ENCODE measurements at regions not wholly inside any gene's neighbourhood (a gene's known extent, or its start where the extent isn't known, plus 50 kb on each side); places are given as distances from the start of the nearest gene placed in this dataset.
"Not testable (repeated sequence)": the region's sequence is repeated elsewhere in the genome, so short reads cannot be mapped to it uniquely, and the experiment has no call there.

DNA sequence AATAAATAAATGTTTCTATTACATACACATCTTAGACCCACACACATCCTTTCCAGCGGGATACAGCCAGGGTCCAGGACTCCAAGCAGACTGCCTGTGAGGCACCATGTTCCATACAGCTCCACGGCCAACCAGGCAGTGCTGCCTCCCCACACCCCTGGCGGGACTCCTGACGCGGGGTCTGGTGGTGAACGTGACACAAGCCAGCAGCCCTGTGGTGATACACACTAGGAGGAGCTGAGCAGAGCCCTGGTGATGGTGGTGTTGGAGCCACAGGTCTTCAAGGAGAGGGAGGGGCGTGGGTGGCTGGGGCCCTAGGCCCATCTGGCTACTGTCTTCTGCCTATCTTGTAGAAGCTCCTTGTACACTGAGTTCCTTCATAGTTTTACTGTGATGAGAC, 53.1 kb upstream of the LPCAT1 start:
- H3K27ac ChIP-seq; H3K27me3 ChIP-seq; H3K4me3 ChIP-seq; H3K4me1 ChIP-seq; DNase-seq; intact Hi-C loops (cut with DNase I); H3K9me3 ChIP-seq: not testable (repeated sequence)
- H3K36me3 ChIP-seq, result peaks cover 0 to 39% (median 0%) of the 10 kb centered on the region in 3 donors
- WGBS, 2 donors, result 66 to 87% methylated on average over 3 to 5 of the region's 7 CpGs

DNA sequence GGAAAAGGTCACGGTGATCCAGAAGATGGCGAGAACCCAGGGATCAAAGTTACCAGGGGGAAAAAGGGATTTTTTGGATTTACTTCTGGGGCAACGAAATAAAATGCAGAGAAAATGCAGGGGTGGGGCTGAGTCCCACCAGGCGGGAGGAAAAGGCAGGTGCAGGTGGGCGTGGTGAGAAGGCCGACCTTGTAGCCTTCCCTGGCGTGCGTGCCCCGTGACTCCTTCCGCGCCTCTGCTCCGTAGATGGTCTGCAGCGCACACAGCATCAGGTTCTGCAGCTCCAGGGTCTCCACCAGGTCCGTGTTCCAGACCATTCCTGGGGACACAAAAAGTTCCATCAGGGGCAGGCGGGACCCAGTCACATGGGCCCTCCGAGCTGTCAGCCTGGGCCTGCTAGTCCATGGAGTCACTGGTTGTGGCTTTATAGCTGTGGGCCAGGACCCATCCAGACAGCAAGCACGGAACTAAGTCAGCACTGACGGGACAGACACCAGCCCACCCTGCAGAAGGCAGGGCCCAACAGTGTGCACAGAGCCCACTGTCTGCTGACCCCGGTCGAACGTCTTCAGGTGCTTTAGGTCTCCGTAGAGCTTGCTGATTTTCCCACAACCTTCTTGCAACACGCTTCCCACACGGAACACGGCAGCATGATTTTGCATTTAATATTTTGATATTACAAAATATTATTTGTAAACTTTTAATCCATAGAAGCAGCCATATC, 52.4 kb upstream of the LPCAT1 start:
- H3K9me3 ChIP-seq; H3K4me3 ChIP-seq; H3K27me3 ChIP-seq; DNase-seq; H3K4me1 ChIP-seq; intact Hi-C loops (cut with DNase I); H3K27ac ChIP-seq: not testable (repeated sequence)
- 86 to 92% methylated on average over 14 of the region's 25 CpGs for WGBS, 2 donors
- peaks cover 0 to 41% (median 0%) of the 10 kb centered on the region in 3 donors for H3K36me3 ChIP-seq

- H3K9me3 ChIP-seq; H3K4me1 ChIP-seq; intact Hi-C loops (cut with DNase I); H3K27ac ChIP-seq; DNase-seq; H3K27me3 ChIP-seq; H3K4me3 ChIP-seq: not testable (repeated sequence)
- H3K36me3 ChIP-seq, result peaks cover 0 to 48% (median 0%) of the 10 kb centered on the region in 3 donors
- 33 to 46% methylated on average over 2 to 5 of the region's 5 CpGs for WGBS, 2 donors
These were observed 51.7 kb upstream of the LPCAT1 start for GRCh38 chr5:1575491-1575890.

- H3K4me1 ChIP-seq; intact Hi-C loops (cut with DNase I); DNase-seq; H3K4me3 ChIP-seq; H3K9me3 ChIP-seq; H3K27ac ChIP-seq; H3K27me3 ChIP-seq: not testable (repeated sequence)
- H3K36me3 ChIP-seq, result peaks cover 0 to 43% (median 0%) of the 10 kb centered on the region in 3 donors
- 92% methylated on average over 2 of the region's 9 CpGs; no CpG with 5 or more reads in 1 of the 2 donors for WGBS, 2 donors
These were observed 50.2 kb upstream of the LPCAT1 start for GRCh38 chr5:1574023-1574318.

DNA sequence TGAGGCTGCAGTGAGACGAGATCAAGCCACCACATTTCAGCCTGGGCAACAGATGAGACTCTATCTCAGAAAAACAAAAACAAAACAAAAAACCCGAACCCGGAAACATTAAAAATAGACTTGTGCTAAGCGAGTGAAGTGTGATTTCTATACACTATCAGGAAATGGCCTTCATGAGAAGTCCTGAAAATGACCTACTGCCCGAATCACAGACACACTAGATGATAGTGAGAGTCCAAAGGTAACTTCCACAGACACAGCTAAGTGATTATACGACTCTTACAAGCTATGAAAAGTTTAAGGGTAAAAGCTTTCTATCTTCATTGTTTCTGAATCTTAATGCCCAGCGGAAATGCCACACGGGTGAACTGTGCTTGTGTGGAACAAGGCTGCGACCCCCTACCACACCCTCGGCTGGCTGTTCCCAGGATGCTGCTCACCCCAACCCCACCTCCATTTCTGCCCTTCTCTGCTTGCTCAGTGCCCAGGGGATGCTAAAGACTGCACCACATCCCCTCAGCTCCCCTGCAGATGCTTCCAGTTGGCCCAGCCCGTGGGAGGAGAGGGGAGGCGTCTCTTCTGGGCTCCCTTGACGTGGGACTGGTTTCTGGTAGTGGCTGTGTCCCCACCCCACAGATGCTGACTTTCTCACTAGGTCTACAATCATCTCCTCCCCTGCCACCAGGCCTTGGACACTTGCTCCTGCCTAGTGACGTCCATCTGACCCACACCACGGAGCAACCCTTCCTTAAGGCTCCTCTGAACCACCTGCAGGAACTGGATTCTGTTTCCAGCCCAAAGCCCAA, 49.7 kb upstream of the LPCAT1 start:
- DNase-seq; intact Hi-C loops (cut with DNase I); H3K27me3 ChIP-seq; H3K4me1 ChIP-seq; H3K4me3 ChIP-seq; H3K9me3 ChIP-seq; H3K27ac ChIP-seq: not testable (repeated sequence)
- H3K36me3 ChIP-seq, result peaks cover 0 to 37% (median 0%) of the 10 kb centered on the region in 3 donors
- 88% methylated on average over 13 to 14 of the region's 15 CpGs for WGBS, 2 donors

Small RNA genes in the stretch of these regions (small RNA-seq; reads per million reads assigned to genes)
- 0 reads per million in 4 donors for gene AC091849.1
- gene MIR4277, result 0 reads per million in 4 donors

Data from esophagus squamous epithelium (tissue), 5 donors.